ENCODE measurements at regions not wholly inside any gene's neighbourhood (a gene's known extent, or its start where the extent isn't known, plus 50 kb on each side); places are given as distances from the start of the nearest gene placed in this dataset.

DNA sequence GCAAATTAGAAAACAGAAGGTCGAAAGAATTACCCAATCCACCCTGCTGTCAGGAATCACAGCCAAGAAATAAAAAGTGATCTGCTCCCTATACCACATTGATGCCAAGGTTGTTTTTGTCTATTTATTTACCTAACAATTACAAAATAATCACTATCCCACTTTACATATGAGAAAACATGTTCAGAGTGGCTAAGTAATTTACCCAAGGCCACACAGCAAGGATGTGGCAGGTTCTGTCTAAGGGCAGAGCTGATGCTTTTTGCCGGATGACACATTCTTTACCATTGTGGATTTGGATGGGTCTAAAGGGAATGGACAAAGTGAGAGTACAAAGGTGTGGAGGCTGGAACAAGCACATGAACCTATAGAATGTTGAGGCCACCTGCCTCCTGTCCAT, 460.7 kb downstream of the INSC start:
- 76 to 91% (median 83%) methylated on average over 2 of the region's 2 CpGs for WGBS, 4 donors
- no peak overlapping the region for H3K4me3 ChIP-seq
- H3K27ac ChIP-seq, result no peak overlapping the region
- intact Hi-C loops (cut with DNase I), result no loop called here
- DNase-seq, result no peak
- H3K36me3 ChIP-seq (replicated peaks in 1 of 2), result no peaks in the 10 kb centered on the region
- H3K9me3 ChIP-seq (replicated peaks in 1 of 3), result no peaks in the 10 kb centered on the region
- no peaks in the 10 kb centered on the region for H3K4me1 ChIP-seq (replicated peaks in 1 of 2)
- TF ChIP-seq, protein P1, sequence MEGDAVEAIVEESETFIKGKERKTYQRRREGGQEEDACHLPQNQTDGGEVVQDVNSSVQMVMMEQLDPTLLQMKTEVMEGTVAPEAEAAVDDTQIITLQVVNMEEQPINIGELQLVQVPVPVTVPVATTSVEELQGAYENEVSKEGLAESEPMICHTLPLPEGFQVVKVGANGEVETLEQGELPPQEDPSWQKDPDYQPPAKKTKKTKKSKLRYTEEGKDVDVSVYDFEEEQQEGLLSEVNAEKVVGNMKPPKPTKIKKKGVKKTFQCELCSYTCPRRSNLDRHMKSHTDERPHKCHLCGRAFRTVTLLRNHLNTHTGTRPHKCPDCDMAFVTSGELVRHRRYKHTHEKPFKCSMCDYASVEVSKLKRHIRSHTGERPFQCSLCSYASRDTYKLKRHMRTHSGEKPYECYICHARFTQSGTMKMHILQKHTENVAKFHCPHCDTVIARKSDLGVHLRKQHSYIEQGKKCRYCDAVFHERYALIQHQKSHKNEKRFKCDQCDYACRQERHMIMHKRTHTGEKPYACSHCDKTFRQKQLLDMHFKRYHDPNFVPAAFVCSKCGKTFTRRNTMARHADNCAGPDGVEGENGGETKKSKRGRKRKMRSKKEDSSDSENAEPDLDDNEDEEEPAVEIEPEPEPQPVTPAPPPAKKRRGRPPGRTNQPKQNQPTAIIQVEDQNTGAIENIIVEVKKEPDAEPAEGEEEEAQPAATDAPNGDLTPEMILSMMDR (IDR thresholded peaks at IDR 0.05), result no peak
- TF ChIP-seq POLR2A (IDR thresholded peaks at IDR 0.05), result no peak
- H3K27me3 ChIP-seq, result no peaks in the 10 kb centered on the region

DNA sequence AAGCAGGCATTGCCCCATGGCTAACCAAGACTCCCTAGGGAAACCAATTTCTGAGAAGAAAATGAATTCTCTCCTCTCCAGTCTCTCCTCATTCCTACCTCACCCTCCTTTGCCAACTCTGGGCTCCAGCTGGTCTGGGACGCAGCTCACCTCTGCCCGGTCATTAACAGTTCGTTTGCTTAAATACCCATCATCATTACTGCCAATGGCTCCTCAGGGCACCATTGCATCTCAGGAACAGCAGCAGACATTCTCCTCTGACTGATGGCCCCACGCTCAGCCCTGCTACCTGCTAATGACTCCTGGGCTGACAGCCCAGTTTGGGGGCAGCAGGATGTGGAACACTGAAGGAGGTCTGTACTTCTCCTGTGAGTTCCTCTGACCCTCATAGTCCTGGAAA, 462.0 kb downstream of the INSC start:
- DNase-seq, result no peak
- no peak overlapping the region for H3K4me3 ChIP-seq
- H3K4me1 ChIP-seq (replicated peaks in 1 of 2), result no peaks in the 10 kb centered on the region
- intact Hi-C loops (cut with DNase I), result no loop called here
- no peaks in the 10 kb centered on the region for H3K9me3 ChIP-seq (replicated peaks in 1 of 3)
- no peak for TF ChIP-seq POLR2A (IDR thresholded peaks at IDR 0.05)
- TF ChIP-seq, protein P1 (IDR thresholded peaks at IDR 0.05), result no peak
- H3K27me3 ChIP-seq, result no peaks in the 10 kb centered on the region
- H3K27ac ChIP-seq, result no peak overlapping the region
- 74 to 84% (median 79%) methylated on average over 4 of the region's 4 CpGs for WGBS, 4 donors
- H3K36me3 ChIP-seq (replicated peaks in 1 of 2), result no peaks in the 10 kb centered on the region

DNA sequence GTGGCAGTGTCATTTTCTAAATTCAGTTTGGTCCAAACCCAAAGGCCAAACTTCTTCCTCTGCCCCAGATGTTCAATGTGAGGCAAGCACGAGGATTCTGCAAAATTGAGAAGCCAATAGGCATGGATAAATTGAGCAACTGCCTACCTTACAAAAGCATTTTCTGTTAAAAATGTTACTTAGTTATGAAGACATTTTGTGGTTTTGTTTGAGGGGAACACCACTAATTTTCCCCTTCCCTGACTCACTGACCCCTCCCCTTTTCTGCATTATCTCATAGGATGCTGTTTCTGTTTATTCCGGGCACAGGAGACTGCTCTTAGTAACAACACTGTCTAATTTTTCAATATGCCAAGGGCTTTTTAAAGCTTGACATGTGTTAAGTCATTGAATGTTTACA, 462.8 kb downstream of the INSC start:
- Histone ChIP-seq H3K9me3 (replicated peaks in 1 of 3) (no peaks in the 10 kb centered on the region), H3K27ac (no peak overlapping the region), H3K36me3 (replicated peaks in 1 of 2) (no peaks in the 10 kb centered on the region), H3K4me3 (no peak overlapping the region), H3K4me1 (replicated peaks in 1 of 2) (no peaks in the 10 kb centered on the region), H3K27me3 (no peaks in the 10 kb centered on the region)
- intact Hi-C loops (cut with DNase I), result no loop called here
- 64 to 80% (median 78%) methylated on average over 2 of the region's 2 CpGs for WGBS, 4 donors
- TF ChIP-seq, protein P1 (IDR thresholded peaks at IDR 0.05), result no peak
- no peak for TF ChIP-seq POLR2A (IDR thresholded peaks at IDR 0.05)
- no peak for DNase-seq

DNA sequence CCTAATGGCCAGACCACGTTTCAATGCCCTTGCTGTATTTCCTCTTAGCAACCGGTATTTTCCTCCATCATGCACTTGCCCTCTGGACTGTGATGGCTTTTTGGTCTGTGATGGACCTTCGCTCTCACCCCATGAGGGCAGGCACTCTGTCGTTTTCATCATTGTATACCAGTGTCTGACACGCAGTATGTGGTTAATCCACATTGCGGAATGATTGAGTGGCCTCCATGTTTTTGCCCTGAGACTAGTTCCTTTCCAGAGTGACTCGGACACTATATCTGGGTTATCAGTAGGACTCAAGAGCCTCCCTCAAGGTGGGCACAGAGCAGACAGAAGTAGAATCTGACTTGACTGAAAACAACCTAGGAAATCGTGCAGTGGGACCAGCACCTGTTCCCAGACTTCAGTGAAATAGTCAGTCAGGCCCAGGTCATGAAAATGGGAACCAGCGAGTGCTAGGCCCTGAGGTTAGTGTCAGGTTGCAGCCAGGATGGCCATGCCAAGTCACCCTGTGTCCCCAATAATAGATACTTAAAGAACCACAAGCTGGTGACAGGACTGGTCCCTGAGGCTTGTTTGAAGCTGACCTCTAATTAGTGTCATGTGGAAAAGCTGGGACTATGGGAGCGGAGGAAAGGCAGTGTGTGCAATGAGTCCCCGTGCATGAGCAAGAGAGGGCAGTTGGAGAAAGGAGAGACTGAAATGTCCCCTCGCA, 464.7 kb downstream of the INSC start:
- no peaks in the 10 kb centered on the region for H3K27me3 ChIP-seq
- intact Hi-C loops (cut with DNase I), result no loop called here
- H3K9me3 ChIP-seq (replicated peaks in 1 of 3), result no peaks in the 10 kb centered on the region
- H3K4me1 ChIP-seq (replicated peaks in 1 of 2), result no peaks in the 10 kb centered on the region
- 74 to 86% (median 82%) methylated on average over 10 to 12 of the region's 12 CpGs for WGBS, 4 donors
- H3K4me3 ChIP-seq, result no peak overlapping the region
- no peak overlapping the region for H3K27ac ChIP-seq
- DNase-seq, result no peak
- no peaks in the 10 kb centered on the region for H3K36me3 ChIP-seq (replicated peaks in 1 of 2)
- TF ChIP-seq POLR2A (IDR thresholded peaks at IDR 0.05), result no peak
- TF ChIP-seq, protein P1 (IDR thresholded peaks at IDR 0.05), result no peak
